SU-DHL-6 (cell line): ENCODE measurements at regions not wholly inside any gene's neighbourhood (a gene's known extent, or its start where the extent isn't known, plus 50 kb on each side); places are given as distances from the start of the nearest gene placed in this dataset.

Experiments
- H2AFZ ChIP-seq: fragments of 200-600 bp; sonication (generic); 2 replicates; pipeline ENCODE4 v1.6.1; 2014; ENCODE audit warnings: low read depth, mild to moderate bottlenecking, moderate library complexity, mixed read lengths, antibody characterized with exemption, low read length; ENCODE audit not compliant: severe bottlenecking
- H3F3A ChIP-seq: fragments of 200-600 bp; shearing (Covaris generic); 2 replicates; pipeline ENCODE4 v1.6.0; 2016; ENCODE audit warnings: antibody characterized with exemption, mild to moderate bottlenecking; ENCODE audit not compliant: insufficient read depth
- H3K27ac ChIP-seq: fragments of 200-600 bp; sonication (generic); 2 replicates; pipeline ENCODE4 v1.5.1; 2016; ENCODE audit warnings: low read depth, mild to moderate bottlenecking, low read length, moderate library complexity, mixed read lengths
- H3K27me3 ChIP-seq: fragments of 200-600 bp; sonication (generic), shearing (Covaris generic); 2 replicates; pipeline ENCODE4 v1.6.0; 2014; ENCODE audit warnings: mild to moderate bottlenecking, low read length
- H3K36me3 ChIP-seq: fragments of 200-600 bp; sonication (generic); 2 replicates; pipeline ENCODE4 v1.6.1; 2014; ENCODE audit warnings: mild to moderate bottlenecking, low read length, mixed read lengths
- H3K4me2 ChIP-seq: fragments of 300-600, 200-600 bp; shearing (Covaris generic), sonication (generic); 2 replicates; pipeline ENCODE4 v1.6.0; 2014; ENCODE audit warnings: low read length, low read depth, mild to moderate bottlenecking; ENCODE audit not compliant: poor library complexity, severe bottlenecking
- H3K4me3 ChIP-seq: fragments of 200-600 bp; sonication (generic); 2 replicates; pipeline ENCODE4 v1.5.1; 2014; ENCODE audit warnings: antibody characterized with exemption, low read length, mild to moderate bottlenecking, mixed read lengths; ENCODE audit not compliant: insufficient read depth, poor library complexity, severe bottlenecking
- H3K79me2 ChIP-seq: fragments of 200-600 bp; sonication (generic); 2 replicates; pipeline ENCODE4 v1.6.1; 2014; ENCODE audit warnings: mild to moderate bottlenecking, low read length, moderate library complexity; ENCODE audit not compliant: insufficient read depth
- H3K9ac ChIP-seq: fragments of 200-600 bp; sonication (generic); 2 replicates; pipeline ENCODE4 v1.7.0; 2014; ENCODE audit warnings: mild to moderate bottlenecking, low read length
- H3K9me2 ChIP-seq: fragments of 200-600 bp; sonication (generic); replicated peaks from 2 replicates; pipeline ENCODE4 v1.6.1; 2014; ENCODE audit warnings: low read length; ENCODE audit not compliant: insufficient read depth
- H3K9me3 ChIP-seq: fragments of 200-600 bp; sonication (generic); 2 replicates; pipeline ENCODE4 v1.6.1; 2014; ENCODE audit warnings: low read length, mixed read lengths; ENCODE audit not compliant: insufficient read depth
- H4K20me1 ChIP-seq: fragments of 200-600 bp; sonication (generic); 2 replicates; pipeline ENCODE4 v1.6.1; 2014; ENCODE audit warnings: low read depth, mild to moderate bottlenecking, antibody characterized with exemption, low read length, moderate library complexity, mixed read lengths
- CTCF ChIP-seq: fragments of 200-600 bp; sonication (generic); IDR thresholded peaks from one replicate; pipeline ENCODE4 v1.5.1; 2017; ENCODE audit warnings: antibody characterized with exemption, mild to moderate bottlenecking, low read length, moderate library complexity; ENCODE audit not compliant: insufficient read depth, poor library complexity, severe bottlenecking
- EZH2phosphoT487 ChIP-seq: fragments of 200-600 bp; sonication (generic), shearing (Covaris generic); conservative IDR thresholded peaks from 2 replicates; pipeline ENCODE4 v1.6.1; 2018; ENCODE audit warnings: mild to moderate bottlenecking, antibody characterized with exemption, low read length, moderate library complexity, mixed read lengths

- H2AFZ ChIP-seq: no peak overlapping the region
- no peak overlapping the region for H3K4me2 ChIP-seq
- no peaks in the 10 kb centered on the region for H3K9me3 ChIP-seq
- TF ChIP-seq CTCF (no peak), EZH2phosphoT487 (no peak)
- no peaks in the 10 kb centered on the region for H4K20me1 ChIP-seq
- H3K27ac ChIP-seq: no peak overlapping the region
- no peaks in the 10 kb centered on the region for H3F3A ChIP-seq
- no peak overlapping the region for H3K4me3 ChIP-seq
- no peaks in the 10 kb centered on the region for H3K36me3 ChIP-seq
- no peaks in the 10 kb centered on the region for H3K79me2 ChIP-seq
- H3K9ac ChIP-seq: no peak overlapping the region
- no peaks in the 10 kb centered on the region for H3K9me2 ChIP-seq
- no peaks in the 10 kb centered on the region for H3K27me3 ChIP-seq
Measured at GRCh38 chr3:24972491-24972890, 455.6 kb upstream of the RARB start.

- no peaks in the 10 kb centered on the region for H3K9me2 ChIP-seq
- H3K27ac ChIP-seq: no peak overlapping the region
- H3K27me3 ChIP-seq: no peaks in the 10 kb centered on the region
- H3K4me3 ChIP-seq: no peak overlapping the region
- H3K9ac ChIP-seq: no peak overlapping the region
- TF ChIP-seq CTCF: no peak
- TF ChIP-seq EZH2phosphoT487: no peak
- H3K9me3 ChIP-seq: no peaks in the 10 kb centered on the region
- H3F3A ChIP-seq: no peaks in the 10 kb centered on the region
- H2AFZ ChIP-seq: no peak overlapping the region
- H4K20me1 ChIP-seq: no peaks in the 10 kb centered on the region
- no peaks in the 10 kb centered on the region for H3K79me2 ChIP-seq
- H3K4me2 ChIP-seq: no peak overlapping the region
- H3K36me3 ChIP-seq: no peaks in the 10 kb centered on the region
Measured at GRCh38 chr3:24981309-24981708, 446.8 kb upstream of the RARB start.

DNA sequence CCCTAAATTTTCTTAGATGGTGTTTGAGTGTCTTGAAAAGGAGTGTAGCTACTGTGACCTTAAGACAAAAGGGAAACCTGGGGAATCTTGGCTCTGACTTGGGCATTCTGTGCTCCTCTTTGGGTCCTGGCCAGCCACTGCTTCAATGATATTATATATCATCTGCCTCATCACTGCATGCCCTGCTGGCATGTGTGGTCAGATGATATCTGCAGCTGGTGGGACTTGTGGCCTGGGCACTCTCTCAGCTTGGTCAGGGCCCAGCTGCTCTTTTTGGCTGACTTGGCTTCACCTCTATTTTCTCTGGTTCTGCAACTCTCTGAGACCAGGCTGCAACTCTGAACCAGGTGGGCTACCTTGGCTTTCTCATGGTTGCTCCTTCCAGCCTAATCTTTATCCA lies 446.1 kb upstream of the RARB start:
- Histone ChIP-seq H3K9me2 (no peaks in the 10 kb centered on the region), H3F3A (no peaks in the 10 kb centered on the region)
- TF ChIP-seq CTCF: no peak
- no peak for TF ChIP-seq EZH2phosphoT487

DNA sequence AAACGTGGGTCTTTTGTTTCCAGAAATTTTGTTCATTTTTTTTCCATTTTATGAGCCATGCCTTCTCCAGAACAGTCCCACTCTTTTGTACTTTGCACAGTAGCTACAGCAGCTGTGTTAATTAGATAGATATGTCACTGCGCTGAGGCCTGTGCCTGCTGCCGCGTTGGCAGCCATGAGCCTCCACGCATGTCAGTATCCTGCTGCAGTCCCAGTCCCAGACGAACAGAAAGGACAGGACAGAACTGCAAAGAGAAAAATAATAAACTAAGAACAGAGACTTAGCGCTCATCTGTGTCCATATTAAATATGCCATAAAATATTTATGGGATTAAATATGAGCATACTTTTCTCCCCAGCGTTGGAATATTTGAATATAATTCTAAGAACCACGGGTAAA lies 442.4 kb upstream of the RARB start:
- H3K9ac ChIP-seq: no peak overlapping the region
- H4K20me1 ChIP-seq: no peaks in the 10 kb centered on the region
- H3K4me2 ChIP-seq: no peak overlapping the region
- no peak overlapping the region for H2AFZ ChIP-seq
- H3K36me3 ChIP-seq: no peaks in the 10 kb centered on the region
- H3K79me2 ChIP-seq: no peaks in the 10 kb centered on the region
- H3K9me2 ChIP-seq: no peaks in the 10 kb centered on the region
- no peak overlapping the region for H3K4me3 ChIP-seq
- no peaks in the 10 kb centered on the region for H3K9me3 ChIP-seq
- no peak for TF ChIP-seq EZH2phosphoT487
- no peak for TF ChIP-seq CTCF
- H3F3A ChIP-seq: no peaks in the 10 kb centered on the region
- no peaks in the 10 kb centered on the region for H3K27me3 ChIP-seq
- no peak overlapping the region for H3K27ac ChIP-seq

More for the DNA sequence above, 446.1 kb upstream of the RARB start:
- Histone ChIP-seq H3K27ac (no peak overlapping the region), H3K79me2 (no peaks in the 10 kb centered on the region), H3K36me3 (no peaks in the 10 kb centered on the region), H3K9ac (no peak overlapping the region), H3K4me2 (no peak overlapping the region), H3K27me3 (no peaks in the 10 kb centered on the region), H4K20me1 (no peaks in the 10 kb centered on the region), H3K4me3 (no peak overlapping the region), H2AFZ (no peak overlapping the region), H3K9me3 (no peaks in the 10 kb centered on the region)
